GM06990 (cell line): ENCODE measurements at regions not wholly inside any gene's neighbourhood (a gene's known extent, or its start where the extent isn't known, plus 50 kb on each side); places are given as distances from the start of the nearest gene placed in this dataset.

Source experiments
- DNase-seq: peaks from one replicate; pipeline ENCODE4 v3.0.0-alpha.2; 2011; ENCODE audit not compliant: insufficient read length; ENCODE audit errors: extremely low read depth
- H3K27me3 ChIP-seq: replicated peaks from 2 replicates; pipeline ENCODE4 v1.6.0; 2011; ENCODE audit warnings: low read length; ENCODE audit not compliant: control insufficient read depth, insufficient read depth
- H3K36me3 ChIP-seq: 2 replicates; pipeline ENCODE4 v1.5.1; 2011; ENCODE audit warnings: low read length; ENCODE audit not compliant: control insufficient read depth, insufficient read depth
- H3K4me3 ChIP-seq: replicated peaks from 2 replicates; pipeline ENCODE4 v1.5.1; 2011; ENCODE audit warnings: low read depth, mild to moderate bottlenecking, control low read depth, low read length
- TF ChIP-seq, protein P1 (sequence below): IDR thresholded peaks from 2 replicates; pipeline ENCODE4 v1.5.1; 2011; ENCODE audit warnings: low read length, control low read depth, mild to moderate bottlenecking, inconsistent platforms; ENCODE audit not compliant: insufficient read depth, poor library complexity, severe bottlenecking

DNA sequence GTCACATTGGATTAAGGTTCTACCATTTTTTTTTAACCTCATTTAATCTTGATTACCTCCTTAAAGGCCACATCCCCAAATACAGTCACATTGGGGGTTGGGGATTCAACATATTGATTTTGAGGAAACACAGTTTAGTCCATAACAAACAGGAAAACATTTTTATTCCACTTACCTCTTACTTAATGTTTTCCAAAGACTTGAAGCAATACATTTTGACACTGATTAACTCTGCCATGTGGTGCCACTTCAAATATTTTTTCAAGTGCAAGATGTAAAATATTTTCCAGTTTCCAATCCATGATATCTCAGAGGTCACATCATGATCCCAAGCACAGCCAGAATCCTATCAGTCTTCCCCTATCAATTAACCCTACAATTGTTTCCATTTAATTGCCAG, 548.0 kb downstream of the CSNK1G3 start:
- Histone ChIP-seq H3K27me3 (no peaks in the 10 kb centered on the region), H3K4me3 (no peak overlapping the region), H3K36me3 (no peaks in the 10 kb centered on the region)
- no peak for DNase-seq
- TF ChIP-seq, protein P1, sequence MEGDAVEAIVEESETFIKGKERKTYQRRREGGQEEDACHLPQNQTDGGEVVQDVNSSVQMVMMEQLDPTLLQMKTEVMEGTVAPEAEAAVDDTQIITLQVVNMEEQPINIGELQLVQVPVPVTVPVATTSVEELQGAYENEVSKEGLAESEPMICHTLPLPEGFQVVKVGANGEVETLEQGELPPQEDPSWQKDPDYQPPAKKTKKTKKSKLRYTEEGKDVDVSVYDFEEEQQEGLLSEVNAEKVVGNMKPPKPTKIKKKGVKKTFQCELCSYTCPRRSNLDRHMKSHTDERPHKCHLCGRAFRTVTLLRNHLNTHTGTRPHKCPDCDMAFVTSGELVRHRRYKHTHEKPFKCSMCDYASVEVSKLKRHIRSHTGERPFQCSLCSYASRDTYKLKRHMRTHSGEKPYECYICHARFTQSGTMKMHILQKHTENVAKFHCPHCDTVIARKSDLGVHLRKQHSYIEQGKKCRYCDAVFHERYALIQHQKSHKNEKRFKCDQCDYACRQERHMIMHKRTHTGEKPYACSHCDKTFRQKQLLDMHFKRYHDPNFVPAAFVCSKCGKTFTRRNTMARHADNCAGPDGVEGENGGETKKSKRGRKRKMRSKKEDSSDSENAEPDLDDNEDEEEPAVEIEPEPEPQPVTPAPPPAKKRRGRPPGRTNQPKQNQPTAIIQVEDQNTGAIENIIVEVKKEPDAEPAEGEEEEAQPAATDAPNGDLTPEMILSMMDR = no peak

DNA sequence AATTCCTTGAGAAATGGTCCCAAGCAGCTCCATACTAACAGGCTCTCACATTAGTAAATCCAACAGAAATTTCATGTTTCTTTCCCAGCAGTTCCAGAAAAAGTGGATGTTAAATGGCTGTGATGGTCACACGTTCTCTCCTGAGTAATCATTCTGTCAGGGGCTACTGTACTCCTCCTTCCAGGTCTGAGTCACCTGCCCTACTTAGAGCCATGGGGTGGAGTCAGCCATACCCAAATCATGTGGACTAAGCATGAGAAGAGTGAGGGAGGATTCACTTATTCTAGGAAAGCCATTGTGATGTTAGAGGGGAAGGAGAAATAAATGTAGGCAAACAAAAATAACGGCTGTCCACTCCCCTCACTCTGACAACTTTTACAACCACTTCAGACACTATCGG, 547.2 kb downstream of the CSNK1G3 start:
- Histone ChIP-seq H3K4me3 (no peak overlapping the region), H3K27me3 (no peaks in the 10 kb centered on the region), H3K36me3 (no peaks in the 10 kb centered on the region)
- TF ChIP-seq, protein P1 = no peak
- DNase-seq = no peak

DNA sequence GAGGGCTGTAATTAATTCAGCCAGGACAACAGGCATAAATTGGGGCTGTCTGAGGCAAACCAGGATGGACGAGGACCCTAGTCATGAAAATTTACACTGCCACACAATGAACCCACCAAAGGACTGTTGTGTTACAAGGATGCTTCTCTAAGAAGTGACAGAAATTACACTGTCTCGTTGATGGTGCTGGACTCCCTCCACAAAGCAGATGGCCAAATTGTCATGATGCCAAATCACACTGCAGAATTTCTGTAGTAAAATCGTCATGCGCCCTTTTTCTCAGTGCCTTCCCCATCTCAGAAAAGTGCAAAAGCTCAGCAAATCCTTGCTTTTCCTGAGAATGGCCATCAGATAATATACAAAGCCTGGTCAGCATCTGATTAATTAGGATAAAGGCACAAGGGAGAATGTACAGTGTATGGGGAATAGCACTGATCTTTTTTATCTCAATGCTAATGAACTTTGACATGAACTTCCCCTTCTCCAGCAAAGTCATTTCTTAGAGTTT, 545.8 kb downstream of the CSNK1G3 start:
- Histone ChIP-seq H3K4me3 (peak overlapping the region; percentile 30), H3K27me3 (no peaks in the 10 kb centered on the region), H3K36me3 (no peaks in the 10 kb centered on the region)
- TF ChIP-seq, protein P1 = no peak
- DNase-seq = no peak

DNA sequence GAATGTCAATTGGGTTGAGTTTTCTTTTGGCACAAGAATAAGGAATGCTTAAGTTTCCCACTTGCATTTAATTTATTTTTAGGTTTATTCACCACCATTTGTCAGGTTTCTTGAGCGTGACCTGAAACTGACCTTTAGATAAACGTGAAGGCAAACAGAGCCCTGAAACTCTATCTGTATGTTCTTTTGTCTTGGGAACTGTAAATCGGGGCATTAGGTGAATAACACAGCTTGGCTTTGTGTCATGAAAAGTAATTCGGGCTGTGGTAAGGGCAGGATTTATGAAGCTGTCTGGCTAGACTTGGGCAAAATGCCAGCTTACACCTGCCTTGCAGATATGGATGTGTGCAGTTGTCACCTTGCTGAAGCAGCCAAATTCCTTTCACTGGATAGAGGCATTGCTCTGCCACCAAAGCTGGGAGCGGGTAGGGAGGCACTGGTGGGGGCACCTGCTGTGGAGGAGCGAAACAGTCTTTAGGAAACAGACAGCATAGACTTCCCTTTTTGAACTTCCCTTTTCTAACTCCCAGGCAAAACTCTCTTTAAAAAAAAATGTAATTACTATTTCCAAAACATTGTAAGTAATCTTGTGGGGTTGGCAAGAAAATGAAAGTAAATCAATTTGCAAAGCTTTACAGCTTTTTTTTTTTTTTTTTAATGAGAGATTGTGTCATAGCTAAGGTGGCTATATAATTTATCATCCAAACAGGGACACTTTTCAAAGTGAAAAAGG, 545.2 kb downstream of the CSNK1G3 start:
- peak; percentile 58 for DNase-seq
- peak overlapping the region; percentile 42 for H3K4me3 ChIP-seq
- H3K27me3 ChIP-seq = no peaks in the 10 kb centered on the region
- TF ChIP-seq, protein P1 = no peak
- H3K36me3 ChIP-seq = no peaks in the 10 kb centered on the region

DNA sequence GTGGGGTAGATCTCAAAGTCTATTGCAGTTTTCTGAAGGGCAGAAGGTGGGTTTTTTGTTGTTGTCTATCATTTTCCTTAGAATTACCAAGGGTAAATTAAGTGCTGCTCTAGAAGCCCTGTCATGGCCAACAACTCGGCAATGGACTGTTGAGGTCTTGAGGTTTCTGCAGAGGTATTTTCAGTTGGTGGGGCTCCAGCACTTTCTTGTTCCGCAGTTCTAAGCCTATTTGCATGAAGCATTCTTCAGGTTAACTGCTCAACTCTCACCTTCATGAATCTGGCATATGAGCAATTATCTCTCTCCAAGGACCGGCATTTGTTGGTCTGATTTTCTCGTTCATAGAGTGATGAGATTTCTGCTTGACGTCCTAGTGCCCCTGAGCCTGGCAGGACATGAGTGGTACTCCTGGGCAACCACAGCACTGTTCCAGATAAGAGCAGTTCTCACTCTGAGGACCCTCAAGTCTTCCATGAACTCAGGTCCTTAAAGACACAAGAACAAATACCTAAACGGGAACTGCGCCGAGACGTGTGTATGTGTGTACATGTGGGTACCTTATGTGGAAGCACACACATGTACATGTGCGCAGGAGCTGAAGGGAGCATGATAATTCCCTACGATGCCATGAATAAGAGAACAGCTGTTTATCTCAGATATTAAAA, 544.5 kb downstream of the CSNK1G3 start:
- no peaks in the 10 kb centered on the region for H3K27me3 ChIP-seq
- H3K36me3 ChIP-seq = no peaks in the 10 kb centered on the region
- DNase-seq = peak; percentile 39
- TF ChIP-seq, protein P1 = no peak
- H3K4me3 ChIP-seq = peak overlapping the region; percentile 31
